DND-41 (cell line): ENCODE measurements at regions not wholly inside any gene's neighbourhood (a gene's known extent, or its start where the extent isn't known, plus 50 kb on each side); places are given as distances from the start of the nearest gene placed in this dataset.

Experiments
- CTCF ChIP-seq: IDR thresholded peaks from 2 replicates; pipeline ENCODE4 v1.5.1; 2012; ENCODE audit warnings: borderline replicate concordance, low read length, moderate library complexity, mild to moderate bottlenecking; ENCODE audit not compliant: poor library complexity, severe bottlenecking; ENCODE audit errors: extremely low read depth
- EZH2 ChIP-seq: IDR thresholded peaks from 3 replicates; pipeline ENCODE4 v1.6.1; 2012; ENCODE audit warnings: borderline replicate concordance, low read depth, mild to moderate bottlenecking, moderate library complexity, low read length, inconsistent platforms; ENCODE audit not compliant: severe bottlenecking

DNA sequence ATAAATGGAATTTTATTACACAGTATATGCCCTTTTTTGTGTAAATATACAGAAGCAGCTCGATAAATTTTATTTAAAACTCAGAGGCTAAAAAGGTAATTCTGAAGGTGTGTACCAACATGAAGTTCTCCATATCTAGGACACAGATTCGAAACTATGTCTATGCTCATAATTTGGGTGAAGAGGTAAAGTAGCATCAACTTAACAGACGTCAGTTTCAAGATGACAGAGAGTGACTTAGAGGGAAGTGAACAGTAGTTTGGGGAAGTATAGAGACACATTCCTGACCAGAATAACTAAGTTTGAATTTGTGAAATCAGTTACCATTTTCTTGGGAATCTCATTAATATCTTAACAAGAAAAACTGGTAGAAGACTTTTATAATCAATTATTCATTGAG lies 2493.3 kb downstream of the ARAP2 start:
- TF ChIP-seq CTCF (no peak), EZH2 (no peak)
